NK-92 (cell line): ENCODE measurements at regions not wholly inside any gene's neighbourhood (a gene's known extent, or its start where the extent isn't known, plus 50 kb on each side); places are given as distances from the start of the nearest gene placed in this dataset.
"Not testable (repeated sequence)": the region's sequence is repeated elsewhere in the genome, so short reads cannot be mapped to it uniquely, and the experiment has no call there.

Source experiments
- DNase-seq: peaks from one replicate; lab custom pipeline; 2025; ENCODE audit not compliant: unreplicated experiment; lab: John Stamatoyannopoulos, UW

DNA sequence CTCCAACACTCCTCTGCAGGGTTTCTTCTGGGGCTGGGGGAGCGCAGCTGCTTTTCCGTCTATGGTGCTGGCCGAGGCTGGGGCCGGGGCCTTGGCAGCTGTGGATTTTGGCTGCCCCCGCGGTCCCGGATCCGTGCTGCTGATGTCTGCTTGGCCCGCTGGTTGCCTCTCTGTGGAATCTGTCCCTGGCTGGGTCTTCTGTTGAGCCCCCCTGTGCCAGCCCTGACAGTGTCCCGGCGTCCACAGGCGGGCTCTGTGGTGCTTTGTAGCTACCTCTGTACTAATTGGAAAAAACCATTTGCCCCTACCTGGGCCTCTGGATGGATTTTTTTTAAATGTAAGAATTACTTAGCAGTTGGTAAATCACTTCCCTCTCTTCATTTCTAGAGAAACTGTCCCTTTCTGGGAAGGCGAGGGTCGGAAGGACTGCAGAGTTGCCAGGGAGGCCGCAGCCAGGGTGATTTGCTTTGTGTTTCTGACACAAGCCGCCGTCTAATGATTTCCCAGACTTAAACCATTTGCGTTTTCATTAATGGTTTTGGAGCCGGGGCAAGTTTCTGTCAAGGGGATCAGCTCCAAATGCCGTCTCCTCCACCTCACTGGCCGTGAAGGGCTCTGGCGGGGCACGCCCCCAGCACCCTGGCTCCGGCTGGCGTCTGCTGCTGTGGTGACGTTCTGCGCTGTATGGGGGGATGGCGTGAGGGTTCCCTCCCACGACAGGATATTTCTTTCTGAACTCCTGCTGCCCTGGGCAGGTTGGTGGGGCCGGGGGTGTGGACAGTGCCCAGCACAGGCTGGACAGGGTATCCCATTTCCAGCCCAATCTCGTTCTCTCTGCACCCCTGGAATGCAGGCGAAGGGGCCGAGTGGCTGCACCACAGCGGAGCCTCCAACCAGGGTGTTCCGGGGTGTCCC, 201.7 kb downstream of the LAT start:
- not testable (repeated sequence) for DNase-seq

GRCh38 chr16:29185872-29186271, 201.0 kb downstream of the LAT start:
- not testable (repeated sequence) for DNase-seq

GRCh38 chr16:29184738-29185438, 200.0 kb downstream of the LAT start:
- DNase-seq: not testable (repeated sequence)

DNA sequence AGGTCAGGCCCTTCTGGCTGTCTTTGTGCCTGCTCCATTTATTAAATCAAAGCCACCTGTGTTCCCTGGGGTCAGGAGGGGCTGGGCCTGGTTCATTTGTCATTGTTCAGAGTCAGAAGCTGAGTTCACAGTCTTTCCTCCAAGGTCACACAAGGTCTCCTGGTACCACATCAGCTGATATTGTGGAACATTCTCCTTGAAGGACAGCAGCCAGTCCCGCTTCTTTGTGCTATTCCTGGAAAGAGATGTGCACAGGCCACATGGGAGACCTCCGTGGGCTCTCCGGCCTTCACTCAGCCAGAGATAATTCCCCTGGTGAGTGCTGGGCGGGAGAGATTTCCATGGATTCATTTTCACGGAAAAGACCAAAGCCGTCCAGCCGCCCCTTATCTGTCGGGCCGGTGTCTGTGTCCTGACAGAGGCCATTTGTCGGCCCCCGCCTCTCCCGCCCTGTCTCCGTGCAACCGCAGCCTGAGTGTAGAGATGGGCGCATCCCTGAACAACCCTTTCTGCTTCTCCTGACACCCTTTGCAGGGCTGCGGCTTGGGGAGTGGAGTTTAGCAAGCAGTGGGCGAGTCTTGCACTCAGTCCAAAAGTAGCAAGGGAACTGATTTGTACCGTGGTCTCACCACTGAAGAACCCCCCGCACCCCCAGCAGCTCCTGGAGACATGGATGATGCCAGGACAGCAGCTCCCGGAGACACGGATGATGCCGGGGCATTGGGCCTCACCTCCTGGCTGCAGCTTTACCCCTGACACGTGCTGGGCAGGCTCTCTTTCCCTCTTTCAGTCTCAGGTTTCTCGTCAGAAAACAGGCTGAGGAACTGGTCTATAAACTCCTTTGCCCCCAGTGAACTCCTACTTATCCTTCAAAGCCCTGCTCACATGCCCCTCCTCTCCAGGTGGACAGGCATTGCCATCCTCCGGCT, 198.4 kb downstream of the LAT start:
- not testable (repeated sequence) for DNase-seq

DNA sequence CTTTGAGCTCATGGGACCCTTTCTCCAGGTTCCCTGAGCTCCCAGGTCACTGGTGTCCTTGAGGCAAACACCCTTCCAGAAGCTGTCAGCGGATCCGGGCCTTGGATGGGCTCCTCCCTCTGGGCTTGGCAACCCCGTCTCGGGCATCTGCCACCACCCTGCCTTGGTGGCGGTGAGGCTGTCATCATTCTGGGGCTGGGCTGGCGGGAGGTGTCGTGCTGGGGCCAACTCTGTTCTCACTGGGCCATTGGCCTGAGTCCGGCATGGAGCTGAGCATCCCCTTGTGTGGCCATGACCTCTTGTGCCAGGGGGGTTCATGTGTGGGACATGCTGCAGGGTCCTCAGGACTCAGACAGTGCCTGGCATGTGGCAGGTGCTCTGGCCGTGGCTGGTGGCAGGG, 197.6 kb downstream of the LAT start:
- no peak for DNase-seq

DNA sequence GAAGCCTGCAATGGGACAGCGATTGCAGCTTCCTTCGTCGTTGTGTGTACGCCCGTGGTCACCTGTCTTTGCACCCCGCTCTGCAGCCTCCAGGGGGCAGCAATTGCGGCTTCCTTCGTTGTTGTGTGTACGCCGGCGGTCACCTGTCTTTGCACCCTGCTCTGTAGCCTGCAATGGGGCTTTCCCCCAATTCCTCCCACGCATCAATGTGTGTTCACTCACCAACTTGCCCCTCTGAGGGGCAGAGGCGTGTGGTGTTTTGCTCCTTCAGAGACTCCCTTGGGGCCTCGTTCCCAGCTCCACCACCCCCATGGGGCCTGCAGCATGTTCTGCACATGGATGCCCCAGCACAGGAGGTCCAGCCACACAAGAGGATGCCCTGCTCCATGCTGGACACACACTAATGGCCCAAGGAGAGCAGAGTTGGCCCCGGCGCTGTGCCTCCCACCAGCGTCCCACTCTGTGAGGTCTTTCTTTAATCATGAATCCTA, 197.1 kb downstream of the LAT start:
- DNase-seq: not testable (repeated sequence)

GRCh38 chr16:29181254-29181780, 196.5 kb downstream of the LAT start:
- DNase-seq: not testable (repeated sequence)

- DNase-seq: not testable (repeated sequence)
Observed at GRCh38 chr16:29180206-29180600, 195.4 kb downstream of the LAT start.

DNA sequence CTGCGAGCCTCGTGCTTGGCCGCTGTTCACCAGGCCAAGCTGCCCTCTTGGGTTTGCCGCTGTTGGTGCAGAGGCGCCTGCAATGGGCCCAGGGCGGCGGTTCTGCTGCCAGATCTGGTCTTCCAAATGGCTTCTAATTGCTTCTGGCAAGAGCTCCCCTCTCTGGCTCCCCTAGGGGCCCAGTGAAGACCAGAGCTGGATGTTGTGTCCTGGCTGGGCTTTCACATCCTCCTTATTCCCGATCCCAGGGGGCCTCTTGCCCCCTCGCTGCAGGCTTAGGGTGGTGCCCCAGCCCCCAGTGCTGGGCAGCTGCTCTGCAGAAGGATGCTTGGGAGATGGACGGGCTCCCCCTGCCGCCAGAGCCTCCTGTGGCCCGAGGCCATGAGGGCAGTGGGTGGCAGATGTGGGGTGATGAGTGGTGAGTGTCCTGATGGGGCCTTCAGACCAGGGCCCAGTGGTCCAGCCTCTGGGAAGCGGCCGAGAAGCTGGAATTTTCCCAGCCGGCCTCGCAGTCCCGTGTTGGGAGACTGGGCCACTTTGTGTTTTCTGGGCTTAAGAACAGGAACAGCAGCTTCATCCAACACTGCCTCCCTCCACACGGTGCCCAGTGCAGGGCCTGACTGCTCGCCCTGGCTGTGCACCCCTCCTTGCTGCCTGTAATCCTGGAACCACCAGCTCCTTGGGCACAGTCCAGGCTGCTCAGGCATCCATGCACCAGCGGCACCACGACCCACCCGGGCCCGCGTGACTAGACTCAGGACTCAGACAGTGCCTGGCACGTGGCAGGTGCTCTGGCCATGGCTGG, 194.8 kb downstream of the LAT start:
- not testable (repeated sequence) for DNase-seq

DNA sequence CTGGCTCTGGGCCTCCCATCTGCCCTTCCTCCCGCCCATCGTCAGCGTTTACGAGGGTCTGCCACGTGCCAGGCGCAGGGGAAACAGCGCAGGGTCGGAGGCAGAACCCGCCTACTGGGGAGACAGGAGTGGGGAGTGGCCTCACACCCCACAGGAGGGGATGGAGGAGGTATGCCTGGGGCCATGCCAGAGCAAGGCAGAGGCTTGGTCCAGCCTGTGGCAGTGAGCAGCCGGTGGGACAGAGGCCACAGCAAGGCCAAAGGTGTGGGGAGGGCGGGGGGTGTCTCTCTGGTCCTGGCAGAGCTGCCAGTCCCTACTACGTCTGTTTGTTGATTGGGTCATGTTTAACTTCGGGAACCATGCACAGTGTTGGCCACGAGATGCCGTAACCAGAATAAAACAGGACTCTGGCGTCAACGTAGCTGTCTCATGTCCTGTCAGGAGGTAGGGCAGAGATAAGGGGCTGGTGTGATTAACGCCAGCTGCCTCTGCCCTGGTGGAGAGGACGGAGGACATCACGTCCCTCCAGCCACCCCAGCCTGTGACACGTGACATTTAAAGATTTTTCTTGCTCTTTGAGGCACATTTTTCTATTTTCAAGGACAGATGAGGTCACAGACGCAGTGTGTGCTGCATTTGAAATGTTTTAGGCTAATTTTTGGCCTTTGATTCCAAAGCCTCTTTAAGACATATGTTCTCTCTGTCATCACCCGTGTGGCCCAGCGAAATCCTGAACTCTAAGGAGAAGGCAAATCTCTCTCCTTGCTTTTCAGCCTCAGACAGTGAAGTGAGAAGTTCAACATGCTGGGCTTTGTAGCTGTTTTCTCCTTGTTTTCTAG, 193.3 kb downstream of the LAT start:
- not testable (repeated sequence) for DNase-seq

DNA sequence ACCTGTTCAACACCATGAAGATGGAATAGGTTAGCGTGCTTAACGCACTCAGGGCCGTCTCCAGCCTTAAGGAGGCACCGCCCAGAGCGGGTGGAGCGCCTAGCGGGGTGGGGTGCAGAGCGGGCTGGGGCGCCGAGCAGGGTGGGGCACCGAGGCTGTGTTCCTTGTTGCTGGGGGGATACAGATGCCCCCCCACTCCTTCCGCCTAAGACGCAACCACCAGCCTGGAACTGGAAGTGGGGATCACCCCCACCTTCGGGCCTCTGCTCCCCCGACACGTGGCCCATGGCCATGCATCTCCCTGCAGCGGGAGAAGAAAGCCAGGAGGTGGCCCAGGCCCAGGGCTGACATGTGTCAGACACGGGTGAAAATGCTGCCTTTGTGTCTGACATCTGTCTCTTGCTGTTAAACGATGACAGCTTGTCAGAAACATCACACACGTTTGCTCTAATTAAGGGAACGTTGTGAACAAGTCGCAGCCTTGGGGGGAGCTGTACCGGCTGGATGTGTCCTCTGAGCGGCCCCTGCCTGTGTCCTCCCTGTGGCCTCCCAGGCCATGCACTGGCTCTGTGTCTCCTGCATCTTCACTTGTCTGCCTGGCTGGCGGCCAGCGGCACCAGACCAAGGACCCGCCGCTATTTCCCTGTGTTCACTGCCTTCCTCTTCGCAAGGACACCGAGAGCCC, 192.5 kb downstream of the LAT start:
- not testable (repeated sequence) for DNase-seq

- DNase-seq: not testable (repeated sequence)
Observed at GRCh38 chr16:29176822-29177202, 192.0 kb downstream of the LAT start.

GRCh38 chr16:29176154-29176470, 191.3 kb downstream of the LAT start:
- not testable (repeated sequence) for DNase-seq

DNA sequence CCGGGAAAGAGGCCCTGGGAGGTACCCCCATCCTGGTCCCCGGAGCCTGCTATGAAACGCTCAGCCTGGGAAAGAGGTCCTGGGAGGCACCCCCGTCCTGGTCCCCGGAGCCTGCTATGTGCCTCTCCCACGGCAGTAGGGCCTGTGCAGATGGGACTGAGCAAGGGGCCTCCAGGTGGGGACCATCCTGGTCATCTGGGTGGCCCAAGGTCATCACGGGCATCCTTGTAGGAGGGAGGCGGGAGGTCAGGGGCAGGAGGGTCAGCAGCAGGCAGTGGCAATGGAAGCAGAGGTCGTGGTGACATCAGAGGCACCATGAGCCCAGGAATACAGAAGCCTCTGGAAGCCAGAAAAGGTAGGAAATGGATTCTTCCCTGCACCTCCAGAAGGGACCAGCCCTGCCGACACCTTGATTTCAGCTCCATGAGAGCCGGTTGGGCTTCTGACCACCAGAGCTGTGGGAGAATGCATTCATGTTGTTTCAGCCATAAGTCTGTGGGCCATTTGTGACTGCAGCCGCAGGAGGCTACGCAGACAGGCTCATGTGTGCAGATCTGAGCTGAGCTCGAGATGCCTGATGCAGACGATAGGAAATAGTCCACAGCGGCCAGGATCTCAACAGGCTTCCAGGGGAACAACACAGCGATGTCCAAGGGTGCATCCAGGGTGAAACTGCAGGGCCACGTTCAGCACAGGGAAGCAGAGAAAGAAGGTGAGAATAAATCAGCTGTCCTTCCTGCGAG, 190.7 kb downstream of the LAT start:
- DNase-seq: not testable (repeated sequence)

DNA sequence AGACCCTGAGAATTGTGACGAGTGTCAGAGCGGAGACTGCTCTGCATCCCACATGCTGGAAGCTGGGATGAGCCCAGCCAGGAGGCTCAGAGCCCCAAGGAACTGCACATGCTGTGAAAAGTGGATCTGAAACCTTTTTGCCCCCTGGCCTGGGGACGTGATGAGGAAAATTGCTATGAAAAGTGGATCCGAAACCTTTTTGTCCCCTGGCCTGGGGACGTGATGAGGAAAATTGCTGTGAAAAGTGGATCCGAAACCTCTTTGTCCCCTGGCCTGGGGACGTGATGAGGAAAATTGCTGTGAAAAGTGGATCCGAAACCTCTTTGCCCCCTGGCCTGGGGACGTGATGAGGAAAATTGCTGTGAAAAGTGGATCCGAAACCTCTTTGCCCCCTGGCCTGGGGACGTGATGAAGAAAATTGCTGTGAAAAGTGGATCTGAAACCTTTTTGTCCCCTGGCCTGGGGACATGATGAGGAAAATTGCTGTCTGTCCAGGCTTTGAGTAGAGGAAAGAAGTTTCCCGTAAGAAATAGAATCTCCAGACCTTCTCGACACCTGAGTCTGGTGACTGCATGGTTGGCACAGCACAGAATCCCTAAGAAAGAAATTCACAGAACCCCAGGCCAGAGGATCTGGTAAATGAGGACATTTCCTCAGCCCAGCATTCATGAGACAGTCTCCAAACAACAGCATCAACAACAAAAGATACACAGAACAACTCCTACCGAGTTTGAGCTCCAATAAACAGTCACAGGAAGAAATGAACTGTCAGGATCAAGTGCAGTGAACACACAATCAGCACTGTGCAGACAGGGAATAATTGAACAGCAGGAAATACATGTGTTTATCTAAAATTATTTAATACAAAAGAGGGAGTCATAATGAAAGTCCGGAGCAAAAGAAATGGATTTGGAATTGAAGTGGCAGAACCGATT, 188.8 kb downstream of the LAT start:
- not testable (repeated sequence) for DNase-seq

DNA sequence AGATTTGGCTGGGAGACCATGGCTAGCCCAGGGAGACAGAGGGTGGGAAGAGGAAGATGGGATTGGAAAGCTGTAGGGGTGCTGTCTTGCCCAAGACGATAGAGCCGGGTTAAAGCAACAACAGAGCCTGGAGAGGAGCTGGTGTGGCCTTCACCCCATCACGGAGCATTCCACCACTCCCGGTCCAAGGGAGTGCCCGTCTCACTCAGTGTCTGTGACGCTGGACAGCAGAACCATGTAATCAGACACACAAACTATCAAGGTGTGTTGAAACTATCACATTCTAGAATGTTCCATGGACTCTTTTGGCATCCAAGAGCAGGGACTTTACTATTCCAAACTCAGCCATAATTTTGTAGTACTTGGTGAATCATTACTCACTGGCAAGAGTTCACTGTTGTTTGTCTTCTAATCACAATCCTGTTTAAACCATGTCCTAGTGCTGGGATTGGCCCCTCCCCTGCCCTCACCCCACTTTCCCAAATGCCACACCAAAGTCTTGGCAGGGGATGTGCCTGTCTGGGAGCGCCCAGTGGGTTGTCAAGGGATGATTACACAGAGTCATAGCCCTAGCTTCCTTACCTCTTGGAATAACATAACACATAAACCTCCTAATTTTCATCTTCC, 187.4 kb downstream of the LAT start:
- DNase-seq: not testable (repeated sequence)
